A549 (cell line): ENCODE measurements at regions not wholly inside any gene's neighbourhood (a gene's known extent, or its start where the extent isn't known, plus 50 kb on each side); places are given as distances from the start of the nearest gene placed in this dataset.

ENCODE experiments used
- ATAC-seq, 2 experiments: fragments of 200-7000 bp in 1 of 2; fragments of >200 bp in 1 of 2; cut with Nextera tagmentation in 1 of 2; cut with Tn5 transposase in 1 of 2; 3 replicates each; pipeline versions ENCODE4 v1.8.0 to v1.9.1; 2018 to 2020; ENCODE audit warnings: mild to moderate bottlenecking in 1 of 2, moderate library complexity in 1 of 2
- CTCF ChIA-PET: fragments of 300-600 bp; sonication (Branson Sonifier 250); formaldehyde crosslinking; extraction: SDS; loops from one replicate; lab custom pipeline; 2021; ENCODE audit warnings: antibody characterized with exemption, inconsistent platforms; lab: Yijun Ruan, JAX
- POLR2A ChIA-PET: fragments of 350-600 bp; formaldehyde crosslinking; extraction: SDS; loops from one replicate; lab custom pipeline; 2021; ENCODE audit warnings: antibody characterized with exemption, inconsistent platforms; lab: Yijun Ruan, JAX
- DNase-seq, 2 experiments: peaks; one replicate each; pipeline versions ENCODE4 v3.0.0 to v3.0.0-alpha.2; 2011 to 2016; ENCODE audit warnings: low read depth in 1 of 2, low spot score in 1 of 2
- FAIRE-seq: peaks from 2 replicates; lab custom pipeline; 2011; peaks lifted over from hg19 to GRCh38; lab: Jason Lieb, UNC
- H3K27ac ChIP-seq, 2 experiments: fragments of >200 bp; sonication (Bioruptor Twin); formaldehyde crosslinking; 3 replicates each; pipeline ENCODE4 v1.5.1; 2016 to 2017
- H3K4me1 ChIP-seq: fragments of >200 bp; sonication (Bioruptor Twin); formaldehyde crosslinking; 3 replicates; pipeline ENCODE4 v1.6.1; 2016
- H3K4me2 ChIP-seq: fragments of >200 bp; sonication (Bioruptor Twin); formaldehyde crosslinking; 3 replicates; pipeline ENCODE4 v1.6.1; 2016
- H3K4me3 ChIP-seq: fragments of >200 bp; sonication (Bioruptor Twin); formaldehyde crosslinking; 3 replicates; pipeline ENCODE4 v1.5.1; 2016
- H3K9me3 ChIP-seq: fragments of >200 bp; sonication (Bioruptor Twin); formaldehyde crosslinking; 3 replicates; pipeline ENCODE4 v1.6.1; 2016
- ATOH8 ChIP-seq: fragments of 250-450 bp; sonication (Bioruptor Pico); IDR thresholded peaks from 2 replicates; pipeline ENCODE4 v1.5.0; 2020; ENCODE audit warnings: low read depth, mild to moderate bottlenecking, moderate library complexity
- BHLHE40 ChIP-seq: IDR thresholded peaks from 2 replicates; pipeline ENCODE4 v1.6.1; 2012; ENCODE audit warnings: low read depth, low read length, inconsistent platforms
- CBX2 ChIP-seq: fragments of 200-600 bp; sonication (generic); IDR thresholded peaks from 2 replicates; pipeline ENCODE4 v1.6.1; 2016; ENCODE audit warnings: low read depth, mild to moderate bottlenecking, borderline replicate concordance
- E2F6 ChIP-seq: IDR thresholded peaks from 2 replicates; pipeline ENCODE4 v1.6.1; 2012; ENCODE audit warnings: low read depth, borderline replicate concordance
- ELK1 ChIP-seq: fragments of 150-350 bp; IDR thresholded peaks from 2 replicates; pipeline ENCODE4 v1.6.1; 2014; ENCODE audit warnings: low read depth, mild to moderate bottlenecking, low read length
- FOSB ChIP-seq: fragments of 250-450 bp; sonication (Bioruptor Pico); IDR thresholded peaks from 2 replicates; pipeline ENCODE4 v1.5.0; 2020; ENCODE audit warnings: mild to moderate bottlenecking, moderate library complexity
- HOXA7 ChIP-seq: fragments of 250-450 bp; sonication (Bioruptor Pico); IDR thresholded peaks from 2 replicates; pipeline ENCODE4 v1.5.0; 2020; ENCODE audit warnings: mild to moderate bottlenecking, moderate library complexity
- JUN ChIP-seq, 2 experiments: fragments of >200 bp; sonication (Bioruptor Twin); formaldehyde crosslinking; IDR thresholded peaks; 2 replicates in 1 of 2; 3 replicates in 1 of 2; pipeline ENCODE4 v1.6.1; 2016 to 2017
- JUNB ChIP-seq: fragments of >200 bp; sonication (Bioruptor Twin); formaldehyde crosslinking; IDR thresholded peaks from 2 replicates; pipeline ENCODE4 v1.6.1; 2016
- KDM1A ChIP-seq: fragments of 200-600 bp; sonication (generic); IDR thresholded peaks from 2 replicates; pipeline ENCODE4 v1.6.1; 2016; ENCODE audit warnings: low read depth, mild to moderate bottlenecking
- MAX ChIP-seq: IDR thresholded peaks from 2 replicates; pipeline ENCODE4 v1.6.1; 2012
- MAZ ChIP-seq: fragments of 150-350 bp; IDR thresholded peaks from 2 replicates; pipeline ENCODE4 v1.6.1; 2014; ENCODE audit warnings: antibody characterized with exemption, low read depth, low read length, borderline replicate concordance
- NPAS2 ChIP-seq: fragments of 250-450 bp; sonication (Bioruptor Pico); IDR thresholded peaks from 2 replicates; pipeline ENCODE4 v1.8.0; 2022; ENCODE audit warnings: mild to moderate bottlenecking, moderate library complexity, borderline replicate concordance
- PBX3 ChIP-seq: IDR thresholded peaks from 2 replicates; pipeline ENCODE4 v1.6.1; 2012
- POLR2AphosphoS2 ChIP-seq: conservative IDR thresholded peaks from 2 replicates; pipeline ENCODE4 v1.6.1; 2012; ENCODE audit warnings: low read length, improper control_type of control experiment, inconsistent platforms
- RAD21 ChIP-seq, 2 experiments: fragments of >200 bp in 1 of 2; sonication (Bioruptor Twin) in 1 of 2; formaldehyde crosslinking in 1 of 2; IDR thresholded peaks in 1 of 2; conservative IDR thresholded peaks in 1 of 2; 2 replicates in 1 of 2; 3 replicates in 1 of 2; pipeline ENCODE4 v1.6.1; 2012 to 2018; ENCODE audit warnings: inconsistent platforms in 1 of 2
- RCOR1 ChIP-seq: fragments of 150-350 bp; IDR thresholded peaks from 2 replicates; pipeline ENCODE4 v1.6.1; 2014; ENCODE audit warnings: antibody characterized with exemption, low read length, low read depth
- SREBF2 ChIP-seq: fragments of 450-650 bp; IDR thresholded peaks from 2 replicates; pipeline ENCODE4 v1.6.1; 2014; ENCODE audit warnings: mild to moderate bottlenecking, moderate library complexity
- ZC3H11A ChIP-seq: fragments of 450-650 bp; IDR thresholded peaks from 2 replicates; pipeline ENCODE4 v1.6.1; 2014; ENCODE audit warnings: antibody characterized with exemption, mild to moderate bottlenecking
- ZFP36 ChIP-seq: fragments of 450-650 bp; IDR thresholded peaks from 2 replicates; pipeline ENCODE4 v1.6.1; 2014; ENCODE audit warnings: borderline replicate concordance; ENCODE audit not compliant: partially characterized antibody
- WGBS: methylation state at CpG from one replicate; pipeline ENCODE4 v1.1.6; 2017; ENCODE audit errors: missing lambda C conversion rate; 5-methylcytosine and 5-hydroxymethylcytosine counted together

GRCh38 chr11:69355959-69356702 lies 62.2 kb downstream of the MYEOV start:
- WGBS = 93% methylated on average over 8 of the region's 8 CpGs
- no peak overlapping the region for H3K4me2 ChIP-seq
- ChIA-PET CTCF (interaction anchor here (0.6 kb wide), 1 partner anchor 110 kb away, joined by 3 read pairs; no protein-coding TSS in a partner anchor), POLR2A (no interaction called here)
- peaks cover 27% of the 10 kb centered on the region for H3K4me1 ChIP-seq
- peaks cover 19% of the 10 kb centered on the region for H3K9me3 ChIP-seq
- ATAC-seq (no peak), FAIRE-seq (no peak), DNase-seq (no peak)
- TF ChIP-seq RCOR1 (no peak), HOXA7 (CRISPR knock-in tag) (no peak), MAX (no peak)
- no peak overlapping the region for H3K4me3 ChIP-seq
- H3K27ac ChIP-seq = peak overlapping the region in 1 of 2 experiments; percentile 23; a peak in 2 of 6 replicates

- WGBS = 92% methylated on average over 15 of the region's 15 CpGs
- Histone ChIP-seq H3K27ac (peak overlapping the region in 1 of 2 experiments; percentile 18; a peak in 1 of 6 replicates), H3K9me3 (peaks cover 19% of the 10 kb centered on the region), H3K4me1 (peaks cover 19% of the 10 kb centered on the region), H3K4me2 (no peak overlapping the region), H3K4me3 (no peak overlapping the region)
- ATAC-seq (no peak), FAIRE-seq (no peak), DNase-seq (no peak)
- no peak for TF ChIP-seq NPAS2 (CRISPR knock-in tag)
- peak; percentile 72 for TF ChIP-seq ZFP36
- TF ChIP-seq MAZ = no peak
- no peak for TF ChIP-seq E2F6
- 0 out of 2 replicates have a peak, but pooled peaks have one; percentile 17 for TF ChIP-seq KDM1A
- no peak for TF ChIP-seq JUN (IDR thresholded peaks at IDR 0.05)
- TF ChIP-seq POLR2AphosphoS2 = no peak
- POLR2A ChIA-PET = no interaction called here
- CTCF ChIA-PET = no interaction called here
These were observed 62.9 kb downstream of the MYEOV start for GRCh38 chr11:69356703-69357457.

GRCh38 chr11:69357458-69358397 lies 63.8 kb downstream of the MYEOV start:
- peaks cover 19% of the 10 kb centered on the region for H3K9me3 ChIP-seq
- no peak overlapping the region for H3K4me3 ChIP-seq
- no peak for DNase-seq
- TF ChIP-seq MAX (no peak), BHLHE40 (no peak), ELK1 (no peak), PBX3 (no peak), CBX2 (no peak), FOSB (CRISPR knock-in tag) (no peak), RAD21 (conservative IDR thresholded peaks at IDR 0.05 in 1 of 2, IDR thresholded peaks at IDR 0.05 in 1 of 2) (no peak), ZC3H11A (no peak), ATOH8 (no peak), JUNB (no peak), E2F6 (no peak), SREBF2 (no peak)
- no peak for ATAC-seq
- H3K4me2 ChIP-seq = no peak overlapping the region
- peaks cover 11% of the 10 kb centered on the region for H3K4me1 ChIP-seq
- 90% methylated on average over 14 of the region's 18 CpGs for WGBS
- peak overlapping the region in 1 of 2 experiments; percentile 6; a peak in 1 of 6 replicates for H3K27ac ChIP-seq
- no peak for FAIRE-seq
- ChIA-PET POLR2A (no interaction called here), CTCF (no interaction called here)
